Left lobe of liver (tissue), 2 donors: ENCODE measurements at regions not wholly inside any gene's neighbourhood (a gene's known extent, or its start where the extent isn't known, plus 50 kb on each side); places are given as distances from the start of the nearest gene placed in this dataset.

Experiments used
- ATAC-seq: fragments of 200-7000 bp; cut with Tn5 transposase; one replicate; pipeline ENCODE4 v1.9.1; 2020; ENCODE audit warnings: mild to moderate bottlenecking, moderate library complexity
- DNase-seq: peaks from one replicate; pipeline ENCODE4 v3.0.0-alpha.2; 2020; ENCODE audit warnings: low spot score
- donor health status: DM: no; HTN: no; CAD: no; lungs with moderate emphysema.
- donor health status: DM: no; HTN: yes; CAD: no.

DNA sequence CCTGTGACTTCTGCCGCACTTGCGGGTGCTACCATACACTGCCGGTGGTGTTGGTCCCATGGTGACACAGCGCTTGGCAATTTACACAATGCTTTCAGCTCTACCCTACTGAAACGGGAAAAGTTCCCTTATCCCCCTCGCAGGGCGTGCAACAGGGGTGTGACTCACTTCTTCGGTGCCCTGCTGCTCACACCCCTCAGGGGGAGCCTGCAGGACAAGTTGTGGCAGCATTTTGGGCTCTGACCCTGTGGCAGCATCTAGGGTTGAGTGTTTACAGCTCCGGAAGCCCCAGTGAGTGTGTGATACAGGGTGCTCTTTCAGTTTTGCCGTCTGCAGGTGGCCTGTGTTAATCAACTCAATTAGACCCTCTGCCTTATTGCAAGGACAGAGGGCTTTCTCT lies 324.7 kb upstream of the RGMA start:
- ATAC-seq (no peak), DNase-seq (no peak)

DNA sequence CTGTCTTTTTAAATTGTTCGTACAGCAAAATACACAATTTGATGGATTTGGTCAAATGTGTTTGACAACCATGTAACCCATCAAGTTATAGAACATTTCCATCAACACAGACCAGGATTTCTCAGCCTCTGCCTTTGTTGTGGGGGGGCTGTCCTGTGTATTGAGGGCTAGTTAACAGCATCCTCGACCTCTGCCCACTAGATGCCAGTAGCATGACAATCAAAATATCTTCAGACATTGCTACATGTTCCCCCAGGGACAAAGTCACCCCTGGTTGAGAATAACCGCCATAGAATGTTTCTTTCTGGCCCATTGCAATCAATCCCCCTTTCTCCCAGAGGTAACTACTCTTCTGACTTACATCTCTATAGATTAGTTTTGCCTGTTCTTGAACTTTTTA lies 310.1 kb upstream of the RGMA start:
- DNase-seq (no peak), ATAC-seq (no peak)

DNA sequence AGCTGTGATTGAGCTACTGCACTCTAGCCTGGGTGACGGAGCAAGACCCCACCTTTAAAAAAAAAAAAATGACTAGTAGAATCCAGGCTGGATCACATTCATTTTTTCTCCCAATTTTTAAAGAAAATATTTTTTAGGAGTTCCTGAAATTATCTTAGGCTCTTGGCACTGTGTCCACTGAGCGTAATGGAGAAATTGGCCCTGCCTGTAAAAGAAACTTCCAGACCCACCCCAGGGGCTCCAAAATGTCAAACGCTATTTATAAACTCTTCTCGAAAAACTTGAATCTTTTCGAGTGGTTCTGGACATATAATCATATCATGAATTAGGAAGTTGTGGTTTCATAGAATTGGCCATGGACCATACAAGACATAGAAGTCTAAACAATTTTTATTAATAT lies 300.2 kb upstream of the RGMA start:
- ATAC-seq (no peak), DNase-seq (no peak)

DNA sequence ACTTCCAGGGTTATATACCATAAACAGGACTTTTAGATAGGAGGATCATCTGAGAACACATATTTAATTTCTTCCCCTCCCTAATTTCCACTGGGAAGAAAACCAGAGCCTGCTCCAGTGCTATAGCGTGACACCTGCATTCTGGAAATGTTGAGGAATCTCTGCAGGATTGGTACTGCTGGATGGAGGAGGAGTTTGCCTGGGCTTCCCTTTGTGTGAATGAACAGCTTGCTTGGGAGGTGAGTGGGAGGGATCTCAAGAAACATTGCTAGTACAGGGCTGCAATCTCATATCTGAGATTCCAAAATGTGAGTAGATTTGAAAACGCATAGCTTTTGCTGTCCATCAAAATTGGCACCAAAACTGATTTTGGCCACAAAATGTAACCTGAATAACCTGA lies 295.9 kb upstream of the RGMA start:
- DNase-seq: no peak
- ATAC-seq: no peak

DNA sequence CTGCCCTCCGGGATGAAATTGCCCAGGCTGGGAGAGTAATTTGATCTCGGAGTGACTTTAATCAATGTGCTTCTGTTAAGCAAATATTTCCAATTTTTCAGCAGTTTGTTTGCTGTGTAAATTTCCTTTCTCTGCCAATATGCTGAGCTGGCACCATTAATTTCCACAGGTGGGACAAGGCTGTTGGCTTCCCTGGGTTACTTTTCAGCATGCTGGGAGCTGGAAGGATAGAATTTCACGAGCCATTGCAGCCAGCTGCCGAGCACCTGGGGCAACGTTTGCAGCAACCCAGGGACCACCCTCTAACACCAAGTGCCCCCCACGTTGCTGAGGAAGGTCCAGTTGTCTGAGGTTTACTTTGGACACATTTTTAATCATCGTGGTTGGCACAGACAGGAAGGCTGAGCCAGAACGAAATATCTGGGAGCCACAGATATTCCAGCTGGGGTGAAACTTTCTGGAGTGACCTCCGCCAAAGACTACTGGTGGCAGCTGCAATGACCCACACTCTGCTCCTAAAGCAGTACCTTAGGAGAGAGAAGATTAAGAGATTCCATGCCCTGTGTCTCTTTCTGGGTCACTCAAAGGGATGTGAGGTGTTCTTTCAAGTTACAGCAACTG lies 293.3 kb upstream of the RGMA start:
- DNase-seq (no peak), ATAC-seq (peak; percentile 62)

DNA sequence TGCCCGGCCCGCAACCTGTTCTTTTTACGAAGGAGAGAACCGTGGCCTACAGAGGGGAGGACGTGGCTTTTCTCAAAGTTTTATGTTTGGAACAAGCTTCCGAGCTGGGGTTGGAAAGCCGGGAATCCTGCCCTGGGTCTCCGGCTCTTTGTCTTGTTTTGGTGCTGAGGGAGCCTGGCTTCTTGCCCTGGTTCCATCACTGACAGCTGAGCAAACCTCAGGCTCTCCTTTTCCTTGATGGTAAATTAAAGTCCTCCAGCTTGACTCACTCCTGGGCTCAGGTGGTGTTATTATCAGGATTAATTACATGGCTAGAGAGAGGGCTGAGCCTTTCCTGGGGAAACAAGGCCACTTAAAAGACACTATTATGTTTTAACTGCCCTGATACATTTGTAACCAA lies 289.5 kb upstream of the RGMA start:
- no peak for ATAC-seq

DNA sequence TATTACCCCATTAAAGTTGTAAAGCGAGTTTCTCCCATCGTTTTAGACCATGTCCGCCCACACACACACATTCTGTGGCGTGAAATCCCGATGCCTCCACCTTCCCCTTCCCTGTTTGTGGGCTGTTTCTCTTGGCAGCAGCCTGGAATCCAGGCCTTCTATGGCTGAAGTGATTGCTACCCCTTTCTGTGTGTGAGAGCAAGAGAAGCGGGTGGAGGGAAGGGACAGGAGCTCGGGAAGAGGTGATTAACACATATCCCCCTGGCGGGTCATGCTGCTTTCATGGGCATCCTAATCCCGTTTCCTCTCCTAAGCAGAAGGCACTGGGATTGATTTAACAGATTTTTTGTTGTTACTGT lies 283.8 kb upstream of the RGMA start:
- DNase-seq: no peak
- no peak for ATAC-seq

More for the DNA sequence above, 289.5 kb upstream of the RGMA start:
- DNase-seq: no peak

DNA sequence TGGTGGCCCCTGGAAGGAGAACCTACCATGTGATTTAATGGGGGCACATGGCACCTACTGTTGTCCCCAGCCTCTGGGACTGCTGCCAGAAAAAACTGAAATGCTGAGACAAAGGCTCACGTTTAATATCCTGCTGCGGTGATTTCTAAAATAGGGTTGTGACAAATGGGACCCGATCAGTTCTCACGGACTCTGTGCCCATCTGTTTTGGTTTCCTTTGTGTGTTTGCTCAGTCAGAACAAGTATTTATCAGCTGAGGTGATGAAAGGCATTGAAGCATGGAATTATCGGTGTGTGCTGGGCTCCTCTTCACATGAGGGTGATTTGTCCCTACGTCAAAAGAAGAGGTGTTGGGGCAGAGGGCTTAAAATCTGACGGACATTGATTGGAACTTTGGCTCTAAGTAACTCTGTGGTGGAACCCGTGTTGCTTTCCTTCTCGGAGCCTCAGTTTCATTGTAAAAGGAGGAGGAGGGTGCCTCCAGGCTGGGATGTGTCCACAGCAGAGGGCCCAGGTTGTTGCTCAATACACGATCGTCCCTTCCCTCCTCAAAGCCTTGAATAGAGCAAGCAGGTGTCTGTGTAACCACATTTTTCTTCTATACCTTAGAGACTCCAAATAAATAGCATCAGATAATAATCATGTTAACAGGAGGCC lies 283.3 kb upstream of the RGMA start:
- no peak for ATAC-seq
- DNase-seq: no peak

DNA sequence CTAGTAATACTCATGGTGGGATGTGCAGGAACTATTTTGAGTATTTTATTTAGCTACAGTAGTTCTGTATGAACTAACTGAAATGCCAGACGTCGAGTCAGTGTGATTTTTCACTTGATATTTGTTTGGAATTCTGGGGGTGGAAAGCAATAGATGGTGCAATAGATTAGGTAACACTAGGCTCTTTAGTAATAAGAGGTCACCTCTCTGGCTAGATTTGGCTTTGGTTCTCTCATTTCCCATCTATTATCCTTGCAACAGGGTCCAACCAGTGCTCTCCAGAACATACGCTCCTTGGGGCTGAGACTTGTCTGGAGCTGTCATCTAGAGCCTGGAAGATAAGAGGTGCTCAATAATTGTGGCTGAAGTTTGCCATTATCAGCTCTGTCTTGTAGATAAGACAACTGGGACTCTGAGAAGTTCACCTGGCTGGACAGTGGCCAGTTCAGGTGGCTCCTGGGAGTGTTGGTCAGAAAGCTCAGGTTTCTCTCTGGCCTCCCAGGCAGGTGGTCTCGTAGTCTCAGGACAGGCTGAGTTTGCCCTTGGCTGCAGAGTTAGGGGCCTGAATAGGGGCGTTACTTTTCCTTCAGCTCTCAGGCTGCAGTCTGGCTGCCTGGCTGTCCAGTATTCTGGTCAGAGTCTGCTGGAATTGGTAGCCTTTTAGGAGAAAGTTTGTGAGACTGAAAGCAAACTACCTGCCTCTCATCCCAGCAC lies 277.5 kb upstream of the RGMA start:
- ATAC-seq: no peak
- DNase-seq: no peak

DNA sequence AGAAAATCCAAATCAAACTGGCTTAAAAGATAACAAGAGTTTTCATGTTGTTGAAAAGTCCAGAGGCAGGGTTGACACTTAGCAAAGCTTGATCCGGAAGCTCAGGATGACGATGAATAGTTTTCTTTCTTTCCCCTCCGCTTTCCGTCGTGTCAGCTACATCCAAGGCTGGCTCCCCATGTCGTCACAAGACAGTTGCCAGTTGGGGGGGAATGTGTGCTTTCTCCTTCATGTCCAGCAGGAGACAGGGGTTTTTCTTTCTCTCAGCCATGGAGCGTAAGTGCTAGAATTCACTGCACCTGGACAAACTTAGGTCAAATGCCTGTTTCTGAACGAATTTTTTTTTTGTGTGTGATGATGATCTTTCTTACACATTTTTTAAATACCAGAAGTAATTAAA lies 273.8 kb upstream of the RGMA start:
- no peak for ATAC-seq
- no peak for DNase-seq

DNA sequence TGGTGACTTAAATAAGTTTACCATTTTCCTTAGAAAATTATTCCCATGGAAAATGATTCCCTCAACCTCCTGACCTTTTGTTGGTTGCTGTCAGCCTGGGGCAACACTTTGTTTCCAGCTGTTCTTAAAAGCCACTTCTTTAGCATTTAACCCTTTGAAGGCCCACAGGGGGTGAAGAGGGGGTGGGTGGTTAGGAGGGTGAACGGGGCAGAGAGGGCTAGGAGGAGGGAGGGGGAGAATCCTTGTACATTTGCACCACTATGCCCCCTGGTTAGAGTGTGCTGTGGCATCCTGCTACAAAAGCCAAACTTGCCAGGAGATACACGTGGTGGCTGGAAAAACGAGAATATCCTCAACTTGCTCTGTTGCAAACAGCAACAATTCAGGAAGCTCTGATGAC lies 273.2 kb upstream of the RGMA start:
- DNase-seq (no peak), ATAC-seq (no peak)

DNA sequence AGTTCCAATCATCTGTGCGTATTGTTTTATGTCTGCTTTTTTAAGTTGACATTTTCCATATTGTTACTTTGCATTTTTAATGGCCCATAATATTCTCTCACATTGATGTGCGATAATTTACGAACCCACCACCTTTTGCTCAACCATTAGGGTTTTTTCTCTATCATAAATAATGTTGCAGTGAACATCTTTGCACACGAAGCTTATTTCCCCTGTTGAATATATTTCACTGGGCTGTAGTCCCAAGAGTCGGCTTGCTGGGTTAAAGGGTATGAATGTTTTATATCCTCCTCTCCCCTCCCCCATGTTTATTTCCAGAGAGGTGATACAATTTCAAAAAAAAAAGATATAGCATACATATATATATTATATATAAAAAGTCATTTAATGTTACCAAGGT lies 272.7 kb upstream of the RGMA start:
- DNase-seq (no peak), ATAC-seq (no peak)

DNA sequence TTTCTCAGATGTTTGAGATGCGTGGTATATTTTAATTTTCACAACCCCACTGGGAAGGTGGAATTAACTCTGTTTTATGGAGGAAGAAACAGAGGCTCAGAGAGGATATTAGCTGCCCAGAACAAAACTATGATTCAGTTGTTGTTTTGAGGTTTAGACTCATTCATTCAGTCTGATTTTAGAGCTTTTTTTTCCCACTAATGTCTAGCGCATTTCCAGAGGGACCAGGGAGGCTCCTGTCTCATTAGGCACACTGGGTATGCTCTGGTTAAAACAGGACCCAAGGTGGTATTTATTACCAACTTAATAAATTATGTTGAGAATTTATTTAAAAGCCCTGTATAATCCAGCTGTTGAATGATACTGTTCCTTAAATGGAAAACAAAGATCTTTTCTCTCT lies 272.0 kb upstream of the RGMA start:
- ATAC-seq: no peak
- no peak for DNase-seq

DNA sequence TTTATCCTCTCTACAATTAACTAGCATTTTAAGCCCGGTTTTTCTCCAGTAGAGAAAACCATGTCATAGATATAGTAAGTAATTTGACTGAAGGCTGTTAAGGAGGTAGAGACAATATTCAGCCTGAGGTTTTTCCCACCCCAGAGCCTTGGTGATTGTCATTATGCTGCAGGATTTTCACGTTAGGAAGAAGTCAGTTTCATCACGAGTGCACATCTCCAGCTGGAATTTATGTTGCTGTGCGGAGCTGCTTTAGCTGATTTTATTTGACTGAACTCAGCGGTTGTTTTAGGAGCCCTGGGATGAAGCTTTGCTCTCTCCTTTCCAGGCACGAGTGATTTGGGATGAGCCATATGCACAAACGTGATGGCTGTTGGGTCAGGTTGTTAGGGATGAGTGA lies 271.3 kb upstream of the RGMA start:
- ATAC-seq (no peak), DNase-seq (no peak)

DNA sequence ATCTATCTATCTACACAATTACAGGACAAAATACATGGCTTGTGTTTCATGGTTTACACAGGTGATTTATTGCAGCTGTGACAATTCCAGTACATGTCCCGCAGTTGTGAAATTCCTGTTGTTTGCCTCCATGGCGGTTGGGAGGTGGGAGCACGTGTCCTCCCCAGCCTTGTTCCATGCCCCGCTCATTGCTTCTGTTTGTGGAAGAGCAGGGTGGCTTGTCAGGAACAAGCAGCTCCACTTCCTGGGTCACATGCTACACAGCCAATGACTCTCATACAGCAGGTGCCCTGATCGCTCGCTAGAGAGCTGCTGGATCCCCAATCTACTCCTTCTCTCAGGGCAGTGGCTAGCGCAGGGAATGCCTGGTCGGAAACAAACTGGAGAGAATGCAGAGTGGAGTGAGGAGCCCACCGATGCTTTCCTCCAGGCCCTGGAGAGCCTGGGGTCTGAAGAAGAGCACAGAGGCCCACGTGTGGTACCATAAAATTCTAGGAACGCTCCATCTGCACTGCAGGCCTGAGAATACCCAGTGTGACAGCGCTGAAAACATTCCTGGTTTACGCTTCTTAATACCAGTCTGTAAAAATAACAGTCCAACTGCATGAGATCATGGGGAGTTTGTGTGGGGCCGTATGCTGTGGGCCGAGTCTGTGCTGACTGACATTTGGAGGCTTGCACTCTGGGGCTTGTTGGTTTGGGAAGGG lies 270.6 kb upstream of the RGMA start:
- no peak for ATAC-seq
- no peak for DNase-seq

DNA sequence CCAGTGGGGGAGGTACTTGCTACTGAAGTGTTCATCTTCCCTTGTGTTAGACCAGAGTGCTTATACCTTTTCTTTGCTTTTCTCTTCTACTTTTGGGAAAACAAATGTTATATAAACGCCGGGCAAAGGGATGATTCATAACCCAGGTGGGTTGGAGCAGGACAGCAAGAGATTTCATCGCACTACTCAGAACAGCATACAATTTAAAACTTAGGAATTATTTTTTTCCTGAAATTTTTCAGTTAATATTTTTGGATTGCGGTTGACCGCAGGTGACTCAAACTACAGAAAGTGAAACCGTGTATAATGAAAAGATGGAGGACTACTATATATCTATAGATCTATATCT lies 270.0 kb upstream of the RGMA start:
- DNase-seq: no peak

DNA sequence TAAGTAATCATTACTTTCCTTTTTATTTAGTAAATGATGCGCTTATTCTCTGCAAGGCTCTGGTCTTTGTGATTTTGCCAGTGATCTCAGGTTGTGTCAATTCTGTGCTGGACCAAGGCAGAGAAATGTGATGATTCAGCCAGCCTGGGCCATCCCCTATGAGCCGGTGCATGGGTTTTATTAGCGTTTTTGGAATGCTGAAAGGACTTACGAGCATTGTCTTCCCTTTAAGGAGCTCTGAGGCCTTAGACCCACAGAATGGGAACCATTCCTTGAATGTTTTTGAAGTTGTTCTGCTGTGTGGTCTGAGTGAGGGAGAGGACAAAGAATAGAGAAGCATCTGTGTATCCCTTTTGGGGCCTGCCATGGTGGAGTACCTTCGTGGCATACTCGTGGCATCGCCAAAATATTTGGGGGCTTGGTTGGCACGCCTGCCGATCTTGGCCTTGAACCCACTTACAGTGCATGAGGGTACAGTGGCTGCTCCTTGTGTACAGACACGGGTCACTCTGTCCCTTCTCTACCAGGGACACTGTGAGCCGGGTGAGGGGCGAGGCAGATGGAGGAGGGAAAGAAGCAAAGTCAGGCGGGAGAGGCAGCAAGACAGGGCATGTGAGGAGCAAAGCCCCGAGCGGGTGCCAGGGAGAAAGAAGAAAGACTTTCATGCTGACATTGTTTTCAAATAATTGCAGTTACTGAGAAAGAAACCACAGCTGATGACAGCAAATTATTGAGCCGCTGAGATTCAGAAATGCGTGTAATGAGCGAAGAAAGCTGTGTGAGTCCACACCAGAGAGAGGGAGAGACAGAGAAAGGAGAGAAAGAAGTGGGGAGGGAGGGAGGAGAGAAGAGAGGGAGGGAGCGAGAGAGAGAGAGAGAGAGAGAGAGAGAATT lies 269.4 kb upstream of the RGMA start:
- no peak for DNase-seq
- no peak for ATAC-seq

More for the DNA sequence above, 270.0 kb upstream of the RGMA start:
- no peak for ATAC-seq

DNA sequence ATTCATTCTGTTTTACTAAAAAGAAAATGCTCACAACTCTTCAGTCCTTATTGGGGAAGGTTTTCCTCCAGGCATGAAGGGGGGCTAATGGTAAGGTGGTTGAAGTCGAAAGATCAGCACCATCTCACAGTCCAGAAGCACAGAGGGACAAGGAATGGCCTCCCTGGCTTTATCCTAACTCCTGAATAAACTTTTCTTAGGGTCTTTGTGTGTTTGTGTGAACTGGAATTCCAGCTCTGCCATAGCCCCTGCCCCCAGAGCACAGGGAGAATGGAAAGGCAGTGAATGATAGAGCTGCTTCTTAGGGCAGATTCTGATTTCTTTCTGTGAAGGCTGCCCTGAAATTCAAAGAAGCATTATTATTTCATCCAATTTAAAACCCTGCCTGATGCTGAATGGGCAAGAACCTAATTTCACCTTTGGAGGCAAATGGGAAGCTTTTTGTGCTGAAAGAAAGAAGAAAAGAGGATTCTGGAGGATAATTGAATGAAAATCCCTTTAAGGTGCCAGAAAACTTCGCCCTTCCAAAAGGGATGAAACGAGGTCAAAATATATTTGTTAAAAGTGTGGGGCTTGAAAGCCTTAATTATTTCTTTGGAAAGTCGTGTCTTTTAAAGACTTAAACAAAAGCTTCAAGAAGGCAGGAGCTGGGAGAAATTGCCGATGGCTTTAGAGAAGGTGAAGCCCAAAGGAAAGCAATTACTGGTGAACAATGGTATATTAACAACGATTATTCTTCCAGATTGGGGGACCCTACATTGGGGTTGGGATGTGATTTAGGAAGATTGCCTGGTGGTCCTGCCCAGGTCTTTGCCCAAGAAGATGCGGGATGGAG lies 259.9 kb upstream of the RGMA start:
- no peak for ATAC-seq

DNA sequence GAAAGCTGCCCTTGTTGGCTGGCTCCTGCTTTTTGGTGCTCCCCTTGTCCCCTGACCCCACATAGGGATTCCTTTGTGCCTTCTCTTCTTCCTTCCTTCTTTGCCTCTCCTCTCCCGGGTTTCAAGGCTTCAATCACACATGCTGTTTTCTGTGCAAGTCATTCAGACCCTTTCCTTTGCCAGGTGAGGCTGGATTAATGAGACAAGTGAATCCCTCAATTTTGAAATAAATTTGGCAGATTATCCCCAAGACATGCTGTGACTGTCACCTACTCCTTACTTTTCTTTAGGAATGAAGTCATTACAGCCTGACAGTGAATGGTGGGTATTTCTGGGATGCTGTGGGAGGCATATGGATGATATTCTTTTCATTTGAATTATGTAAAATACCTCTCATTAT lies 259.0 kb upstream of the RGMA start:
- ATAC-seq: no peak
- no peak for DNase-seq

More for the DNA sequence above, 259.9 kb upstream of the RGMA start:
- no peak for DNase-seq

DNA sequence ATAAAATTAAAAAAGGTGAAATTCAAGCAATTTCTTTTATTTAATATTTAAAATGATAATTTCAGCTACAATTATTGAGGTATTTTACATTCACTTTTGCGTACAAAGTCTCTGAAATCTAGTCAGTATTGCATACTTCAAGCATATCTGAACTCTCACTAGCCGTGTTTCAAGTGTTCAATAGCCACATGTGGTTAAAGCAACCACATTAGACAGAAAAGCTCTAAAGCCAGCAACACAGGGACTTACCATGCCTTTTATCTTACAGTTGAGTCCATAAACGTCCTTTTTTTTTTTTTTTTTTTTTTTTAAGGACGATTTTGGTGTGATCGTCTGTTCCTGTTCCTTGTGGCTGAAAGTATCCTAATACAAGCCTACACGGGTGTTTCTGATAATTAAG lies 257.0 kb upstream of the RGMA start:
- ATAC-seq: no peak
- DNase-seq: no peak
